Spleen (tissue), 11 donors: ENCODE measurements at regions not wholly inside any gene's neighbourhood (a gene's known extent, or its start where the extent isn't known, plus 50 kb on each side); places are given as distances from the start of the nearest gene placed in this dataset.

ENCODE experiments used
- DNase-seq: peaks from one replicate; pipeline ENCODE4 v3.0.0-alpha.2; 2020
- H3K27ac ChIP-seq, 8 donors: fragments of 200-600 bp; sonication (generic) in 7 of 8; 1 replicate in 4 of 8; 2 replicates in 4 of 8; pipeline versions ENCODE4 v1.5.0 to v1.8.0; 2016 to 2021; ENCODE audit warnings: inconsistent platforms in 4 of 8, mild to moderate bottlenecking in 4 of 8, moderate library complexity in 1 of 8
- H3K27me3 ChIP-seq, 7 donors: fragments of 200-600 bp; sonication (generic) in 6 of 7; replicated peaks in 1 of 7; 1 replicate in 4 of 7; 2 replicates in 3 of 7; pipeline versions ENCODE4 v1.5.0 to v1.8.0; 2016 to 2021; ENCODE audit warnings: inconsistent platforms in 3 of 7, mild to moderate bottlenecking in 1 of 7
- H3K36me3 ChIP-seq, 6 donors: fragments of 200-600 bp; sonication (generic) in 5 of 6; 1 replicate in 4 of 6; 2 replicates in 2 of 6; pipeline versions ENCODE4 v1.5.0 to v1.8.0; 2016 to 2021; ENCODE audit warnings: inconsistent platforms in 2 of 6
- H3K4me1 ChIP-seq, 6 donors: fragments of 200-600 bp; sonication (generic) in 5 of 6; 1 replicate in 3 of 6; 2 replicates in 3 of 6; pipeline versions ENCODE4 v1.5.0 to v1.8.0; 2016 to 2021; ENCODE audit warnings: inconsistent platforms in 3 of 6
- H3K4me3 ChIP-seq, 8 donors: fragments of 200-600 bp; sonication (generic) in 7 of 8; 1 replicate in 4 of 8; 2 replicates in 4 of 8; pipeline versions ENCODE4 v1.5.0 to v1.8.0; 2016 to 2021; ENCODE audit warnings: inconsistent platforms in 4 of 8, mild to moderate bottlenecking in 4 of 8, moderate library complexity in 2 of 8
- H3K9me3 ChIP-seq, 8 donors: fragments of 200-600 bp; sonication (generic) in 7 of 8; 1 replicate in 4 of 8; 2 replicates in 4 of 8; pipeline versions ENCODE4 v1.5.0 to v1.8.0; 2016 to 2021; ENCODE audit warnings: inconsistent platforms in 4 of 8
- CTCF ChIP-seq, 11 experiments: fragments of 200-600 bp in 7 of 11; fragments of 450-650 bp in 4 of 11; sonication (generic) in 4 of 11; IDR thresholded peaks in 8 of 11; conservative IDR thresholded peaks in 3 of 11; 1 replicate in 7 of 11; 2 replicates in 4 of 11; pipeline versions ENCODE4 v1.4.0 to v1.8.0; 2016 to 2021; ENCODE audit warnings: antibody characterized with exemption in 11 of 11, inconsistent platforms in 4 of 11, mild to moderate bottlenecking in 1 of 11
- POLR2A ChIP-seq, 3 donors: fragments of 450-650 bp; IDR thresholded peaks; one replicate each; pipeline ENCODE4 v1.5.1; 2017; ENCODE audit warnings: antibody characterized with exemption in 3 of 3, mild to moderate bottlenecking in 1 of 3
- POLR2AphosphoS5 ChIP-seq, 3 donors: sonication (generic); formaldehyde crosslinking; IDR thresholded peaks; one replicate each; pipeline ENCODE4 v1.5.1; 2017; ENCODE audit warnings: antibody characterized with exemption in 3 of 3
- WGBS, 5 donors: extraction: QIAGEN DNeasy Blood & Tissue Kit in 3 of 5; methylation state at CpG; one replicate each; pipeline versions ENCODE4 v1.1.5 to v1.1.7; 2013 to 2018; 5-methylcytosine and 5-hydroxymethylcytosine counted together
- intact Hi-C: fragments of 100-400 bp; cut with DNase I; formaldehyde crosslinking; loops from one replicate; pipeline ENCODE4 v1.15.0; 2023; ENCODE audit warnings: low total_unique reads
- donor health status: healthy with polysubstance abuse.
- donor health status: DM: no; HTN: no; CAD: no; lungs with moderate emphysema.
- donor health status: DM: no; HTN: no; CAD: no.
- donor health status: Bipolar disorder and iron deficiency.
- donor health status: healthy.
- donor health status: DM: no; HTN: no; CAD: no.
- donor health status: DM: yes; HTN: yes; CAD: no.

GRCh38 chr13:111941845-111942447, 125.0 kb upstream of the SOX1 start:
- Histone ChIP-seq H3K36me3 (no peaks in the 10 kb centered on the region), H3K27me3 (peaks cover 0 to 20% (median 0%) of the 10 kb centered on the region in 7 donors), H3K4me1 (no peaks in the 10 kb centered on the region), H3K4me3 (no peak overlapping the region), H3K9me3 (no peaks in the 10 kb centered on the region), H3K27ac (no peak overlapping the region)
- TF ChIP-seq POLR2AphosphoS5 (IDR thresholded peaks at IDR 0.05) (no peak), POLR2A (IDR thresholded peaks at IDR 0.05) (no peak), CTCF (IDR thresholded peaks at IDR 0.05 in 8 of 11, conservative IDR thresholded peaks at IDR 0.05 in 3 of 11) (no peak)
- intact Hi-C loops, result no loop called here
- DNase-seq, result peak; percentile 37
- WGBS, 5 donors, result 73 to 81% (median 78%) methylated on average over 8 of the region's 8 CpGs

DNA sequence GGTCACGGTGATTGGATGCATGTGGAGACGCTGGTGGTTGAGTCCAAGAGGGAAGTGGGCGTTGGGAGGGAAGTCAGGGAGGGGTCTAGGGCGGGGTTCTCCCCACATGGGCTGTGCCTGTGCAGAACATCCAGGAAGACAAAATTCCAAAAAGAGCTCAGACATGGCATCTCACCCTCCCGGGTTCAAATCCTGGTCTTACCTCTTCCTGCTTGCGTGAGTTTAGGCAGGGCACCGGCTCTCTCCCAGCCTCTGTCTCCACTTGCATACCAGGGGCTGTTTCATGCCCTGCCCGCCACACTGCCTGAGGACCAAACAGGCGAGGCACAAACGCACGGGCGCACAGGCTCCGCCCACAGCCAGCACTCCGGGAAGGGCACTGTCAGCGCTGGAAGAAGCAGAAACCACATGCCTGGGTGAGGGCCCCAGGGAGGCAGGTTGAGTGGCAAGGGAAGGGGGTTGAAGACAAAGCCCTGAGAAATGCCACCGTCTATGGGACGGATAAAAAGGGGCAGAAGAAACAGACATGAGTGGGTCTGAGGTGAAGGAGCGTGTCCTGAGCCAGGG, 123.6 kb upstream of the SOX1 start:
- H3K9me3 ChIP-seq, result no peaks in the 10 kb centered on the region
- H3K4me1 ChIP-seq, result no peaks in the 10 kb centered on the region
- TF ChIP-seq POLR2A (IDR thresholded peaks at IDR 0.05), result no peak
- TF ChIP-seq CTCF (IDR thresholded peaks at IDR 0.05 in 8 of 11, conservative IDR thresholded peaks at IDR 0.05 in 3 of 11), result no peak
- 69 to 76% (median 73%) methylated on average over 18 of the region's 18 CpGs for WGBS, 5 donors
- H3K27me3 ChIP-seq, result peaks cover 0 to 19% (median 0%) of the 10 kb centered on the region in 7 donors
- no peak overlapping the region for H3K27ac ChIP-seq
- peak; percentile 62 for DNase-seq
- H3K4me3 ChIP-seq, result no peak overlapping the region
- H3K36me3 ChIP-seq, result no peaks in the 10 kb centered on the region
- intact Hi-C loops, result no loop called here

GRCh38 chr13:111944171-111944583, 122.8 kb upstream of the SOX1 start:
- DNase-seq, result peak; percentile 55
- H3K27ac ChIP-seq, result no peak overlapping the region
- WGBS, 5 donors, result 74 to 93% (median 81%) methylated on average over 8 to 16 of the region's 16 CpGs
- peaks cover 0 to 16% (median 0%) of the 10 kb centered on the region in 7 donors for H3K27me3 ChIP-seq
- H3K4me3 ChIP-seq, result no peak overlapping the region
- no peaks in the 10 kb centered on the region for H3K4me1 ChIP-seq
- H3K36me3 ChIP-seq, result no peaks in the 10 kb centered on the region
- intact Hi-C loops, result no loop called here
- H3K9me3 ChIP-seq, result peaks cover 0 to 4% (median 0%) of the 10 kb centered on the region in 8 donors
- TF ChIP-seq POLR2AphosphoS5 (IDR thresholded peaks at IDR 0.05), result no peak
- TF ChIP-seq POLR2A (IDR thresholded peaks at IDR 0.05), result no peak
- TF ChIP-seq CTCF (IDR thresholded peaks at IDR 0.05 in 8 of 11, conservative IDR thresholded peaks at IDR 0.05 in 3 of 11), result no peak

DNA sequence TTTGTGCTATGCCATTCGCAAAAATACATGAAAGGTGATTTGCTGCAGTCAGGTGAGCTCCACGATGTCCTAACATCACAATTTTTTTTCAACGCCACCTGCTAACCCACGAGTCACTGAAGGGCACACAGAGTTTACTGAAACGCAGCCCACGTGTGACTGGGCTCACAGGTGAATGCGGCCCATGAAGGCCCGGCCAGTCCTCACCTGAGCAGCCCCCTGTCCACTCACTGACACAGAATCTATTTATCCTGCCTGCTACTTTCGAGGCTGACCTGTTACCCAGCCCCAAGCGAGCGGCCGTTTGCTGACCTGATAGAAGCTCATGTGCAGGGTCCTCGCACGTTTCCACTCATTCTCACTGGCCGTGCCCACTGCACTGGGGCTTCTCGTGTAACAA, 121.9 kb upstream of the SOX1 start:
- no peak overlapping the region for H3K4me3 ChIP-seq
- peak; percentile 51 for DNase-seq
- no peaks in the 10 kb centered on the region for H3K4me1 ChIP-seq
- no peaks in the 10 kb centered on the region for H3K36me3 ChIP-seq
- TF ChIP-seq POLR2A (IDR thresholded peaks at IDR 0.05), result no peak
- no peak for TF ChIP-seq POLR2AphosphoS5 (IDR thresholded peaks at IDR 0.05)
- TF ChIP-seq CTCF (IDR thresholded peaks at IDR 0.05 in 8 of 11, conservative IDR thresholded peaks at IDR 0.05 in 3 of 11), result no peak
- H3K27me3 ChIP-seq, result peaks cover 0 to 15% (median 0%) of the 10 kb centered on the region in 7 donors
- intact Hi-C loops, result no loop called here
- H3K9me3 ChIP-seq, result peaks cover 0 to 13% (median 2%) of the 10 kb centered on the region in 8 donors
- H3K27ac ChIP-seq, result no peak overlapping the region
- WGBS, 5 donors, result 83 to 89% (median 83%) methylated on average over 16 of the region's 16 CpGs
